HG03575 (cell line): ENCODE measurements at regions not wholly inside any gene's neighbourhood (a gene's known extent, or its start where the extent isn't known, plus 50 kb on each side); places are given as distances from the start of the nearest gene placed in this dataset.

ENCODE experiments used
- ATAC-seq: cut with Tn5 transposase; IDR thresholded peaks from one replicate; pipeline ENCODE4 v1.9.1; 2021; ENCODE audit not compliant: unreplicated experiment, insufficient number of reproducible peaks, low FRiP score; ENCODE audit errors: extremely low read depth

- ATAC-seq: no peak
Measured at GRCh38 chr7:35415411-35415822, 161.5 kb upstream of the TBX20 start.

- no peak for ATAC-seq
Measured at GRCh38 chr7:35411331-35411730, 157.4 kb upstream of the TBX20 start.

GRCh38 chr7:35405461-35405860 is 151.6 kb upstream of the TBX20 start:
- ATAC-seq: no peak

- no peak for ATAC-seq
Measured at GRCh38 chr7:35401217-35401879, 147.4 kb upstream of the TBX20 start.

GRCh38 chr7:35399840-35400239 is 145.9 kb upstream of the TBX20 start:
- no peak for ATAC-seq

GRCh38 chr7:35399216-35399615 is 145.3 kb upstream of the TBX20 start:
- no peak for ATAC-seq

- ATAC-seq: no peak
Measured at GRCh38 chr7:35398518-35398917, 144.6 kb upstream of the TBX20 start.

GRCh38 chr7:35390146-35390545 is 136.2 kb upstream of the TBX20 start:
- no peak for ATAC-seq

- ATAC-seq: no peak
Measured at GRCh38 chr7:35389636-35390035, 135.7 kb upstream of the TBX20 start.

- no peak for ATAC-seq
Measured at GRCh38 chr7:35386816-35387706, 133.2 kb upstream of the TBX20 start.

- ATAC-seq: no peak
Measured at GRCh38 chr7:35386082-35386815, 132.3 kb upstream of the TBX20 start.

GRCh38 chr7:35384761-35385700 is 131.1 kb upstream of the TBX20 start:
- ATAC-seq: no peak

GRCh38 chr7:35380739-35381224 is 126.9 kb upstream of the TBX20 start:
- no peak for ATAC-seq

GRCh38 chr7:35379481-35379880 is 125.6 kb upstream of the TBX20 start:
- ATAC-seq: no peak

- no peak for ATAC-seq
Measured at GRCh38 chr7:35375516-35375915, 121.6 kb upstream of the TBX20 start.

GRCh38 chr7:35374858-35375257 is 121.0 kb upstream of the TBX20 start:
- no peak for ATAC-seq

- ATAC-seq: no peak
Measured at GRCh38 chr7:35371221-35371620, 117.3 kb upstream of the TBX20 start.

- no peak for ATAC-seq
Measured at GRCh38 chr7:35370687-35371086, 116.8 kb upstream of the TBX20 start.
